SK-N-SH (cell line): ENCODE measurements at regions not wholly inside any gene's neighbourhood (a gene's known extent, or its start where the extent isn't known, plus 50 kb on each side); places are given as distances from the start of the nearest gene placed in this dataset.

Experiments
- CTCF ChIA-PET: fragments of 300-600, 350-600 bp; formaldehyde crosslinking; extraction: SDS; loops from one replicate; lab custom pipeline; 2021; lab: Yijun Ruan, JAX
- POLR2A ChIA-PET: fragments of 350-600 bp; sonication (Branson Sonifier 250); formaldehyde crosslinking; extraction: SDS; loops from one replicate; lab custom pipeline; 2020; ENCODE audit warnings: antibody characterized with exemption, inconsistent platforms; lab: Yijun Ruan, JAX
- DNase-seq: peaks from one replicate; pipeline ENCODE4 v3.0.0; 2012
- H2AFZ ChIP-seq: fragments of 200-600 bp; sonication (generic); 2 replicates; pipeline ENCODE4 v1.8.1; 2016; ENCODE audit warnings: antibody characterized with exemption, mild to moderate bottlenecking, low read depth
- H3F3A ChIP-seq: fragments of 200-600 bp; sonication (generic); replicated peaks from 2 replicates; pipeline ENCODE3; 2016; ENCODE audit warnings: antibody characterized with exemption, mild to moderate bottlenecking; ENCODE audit not compliant: insufficient read depth
- H3K27ac ChIP-seq, 2 experiments: fragments of 200-500 bp in 1 of 2; fragments of 200-600 bp in 1 of 2; sonication (Bioruptor generic) in 1 of 2; sonication (generic), shearing (Covaris generic) in 1 of 2; 2 replicates each; pipeline versions ENCODE4 v1.5.1 to v1.6.1; 2014 to 2016; ENCODE audit warnings: low read depth in 2 of 2, inconsistent platforms in 1 of 2, low read length in 1 of 2, mild to moderate bottlenecking in 1 of 2, mixed read lengths in 1 of 2
- H3K27me3 ChIP-seq: fragments of 200-600 bp; sonication (generic), shearing (Covaris generic); 2 replicates; pipeline ENCODE4 v1.6.1; 2016; ENCODE audit warnings: mixed run types; ENCODE audit not compliant: insufficient read depth
- H3K36me3 ChIP-seq, 2 experiments: fragments of 200-500 bp in 1 of 2; fragments of 200-600 bp in 1 of 2; sonication (Bioruptor generic) in 1 of 2; sonication (generic) in 1 of 2; replicated peaks in 1 of 2; 2 replicates each; pipeline versions ENCODE3 to v1.5.1; 2014 to 2016; ENCODE audit warnings: low read length in 1 of 2, mild to moderate bottlenecking in 1 of 2; ENCODE audit not compliant: insufficient read depth in 2 of 2, control insufficient read depth in 1 of 2
- H3K4me1 ChIP-seq, 2 experiments: fragments of 200-500 bp in 1 of 2; fragments of 200-600 bp in 1 of 2; sonication (Bioruptor generic) in 1 of 2; sonication (generic), shearing (Covaris generic) in 1 of 2; 2 replicates each; pipeline versions ENCODE4 v1.5.1 to v1.6.1; 2014 to 2016; ENCODE audit warnings: low read depth in 1 of 2, low read length in 1 of 2, mixed run types in 1 of 2; ENCODE audit not compliant: insufficient read depth in 2 of 2, control insufficient read depth in 1 of 2
- H3K4me2 ChIP-seq: fragments of 200-600 bp; sonication (generic), shearing (Covaris generic); 2 replicates; pipeline ENCODE4 v1.6.1; 2017; ENCODE audit warnings: mixed run types
- H3K4me3 ChIP-seq, 2 experiments: fragments of 200-500 bp in 1 of 2; fragments of 200-600 bp in 1 of 2; sonication (Bioruptor generic) in 1 of 2; sonication (generic), shearing (Covaris generic) in 1 of 2; 2 replicates each; pipeline versions ENCODE4 v1.5.1 to v1.8.1; 2014 to 2016; ENCODE audit warnings: low read depth in 2 of 2, inconsistent platforms in 1 of 2, low read length in 1 of 2, mild to moderate bottlenecking in 1 of 2, mixed read lengths in 1 of 2, moderate library complexity in 1 of 2
- H3K79me2 ChIP-seq: fragments of 200-600 bp; sonication (generic); 2 replicates; pipeline ENCODE4 v1.8.1; 2017; ENCODE audit warnings: mild to moderate bottlenecking; ENCODE audit not compliant: insufficient read depth
- H3K9ac ChIP-seq: fragments of 200-600 bp; sonication (generic); 2 replicates; pipeline ENCODE4 v1.6.1; 2017; ENCODE audit warnings: mixed run types
- H3K9me2 ChIP-seq: fragments of 200-600 bp; sonication (generic); 2 replicates; pipeline ENCODE4 v1.6.1; 2017; ENCODE audit warnings: mixed run types
- H3K9me3 ChIP-seq: fragments of 200-600 bp; sonication (generic); 2 replicates; pipeline ENCODE4 v1.6.1; 2017; ENCODE audit warnings: mixed run types, mild to moderate bottlenecking, moderate library complexity
- H4K20me1 ChIP-seq: fragments of 200-600 bp; sonication (generic); 2 replicates; pipeline ENCODE4 v1.6.1; 2017; ENCODE audit warnings: mild to moderate bottlenecking, mixed run types; ENCODE audit not compliant: insufficient read depth
- CHD2 ChIP-seq: fragments of 150-350 bp; IDR thresholded peaks from 2 replicates; pipeline ENCODE4 v1.6.1; 2018; ENCODE audit warnings: low read length; ENCODE audit not compliant: partially characterized antibody
- EP300 ChIP-seq, 2 experiments: IDR thresholded peaks; 2 replicates each; pipeline versions ENCODE4 v1.4.0 to v1.6.1; 2012; ENCODE audit warnings: borderline replicate concordance in 1 of 2, low read depth in 1 of 2, low read length in 1 of 2
- EZH2phosphoT487 ChIP-seq: fragments of 200-600 bp; sonication (generic); IDR thresholded peaks from 2 replicates; pipeline ENCODE4 v1.6.1; 2017; ENCODE audit warnings: low read depth, mixed run types, mild to moderate bottlenecking, antibody characterized with exemption, moderate library complexity, borderline replicate concordance
- FOXJ3 ChIP-seq: sonication (generic); formaldehyde crosslinking; IDR thresholded peaks from 2 replicates; pipeline ENCODE4 v1.5.1; 2020; ENCODE audit warnings: mild to moderate bottlenecking, missing genetic modification reagents
- FOXM1 ChIP-seq: IDR thresholded peaks from 2 replicates; pipeline ENCODE4 v1.4.0; 2012; ENCODE audit warnings: low read depth, mild to moderate bottlenecking
- GABPA ChIP-seq: IDR thresholded peaks from 2 replicates; pipeline ENCODE4 v1.4.0; 2012; ENCODE audit warnings: low read depth, mild to moderate bottlenecking
- GATA2 ChIP-seq: sonication (generic); formaldehyde crosslinking; IDR thresholded peaks from 2 replicates; pipeline ENCODE4 v1.5.0; 2020; ENCODE audit warnings: mild to moderate bottlenecking, missing genetic modification reagents
- MEF2A ChIP-seq: IDR thresholded peaks from 2 replicates; pipeline ENCODE4 v1.4.0; 2012; ENCODE audit warnings: low read depth, borderline replicate concordance
- MXI1 ChIP-seq: IDR thresholded peaks from 2 replicates; pipeline ENCODE4 v1.6.1; 2012; ENCODE audit warnings: mild to moderate bottlenecking, low read depth, low read length, improper control_type of control experiment
- RFX5 ChIP-seq: IDR thresholded peaks from 2 replicates; pipeline ENCODE4 v1.6.1; 2012; ENCODE audit warnings: mild to moderate bottlenecking, improper control_type of control experiment, low read length
- SIN3A ChIP-seq: IDR thresholded peaks from 2 replicates; pipeline ENCODE4 v1.6.1; 2012; ENCODE audit warnings: low read depth, mild to moderate bottlenecking, low read length, moderate library complexity, borderline replicate concordance
- SMC3 ChIP-seq: IDR thresholded peaks from 2 replicates; pipeline ENCODE4 v1.6.1; 2012; ENCODE audit warnings: low read depth, low read length, improper control_type of control experiment
- WGBS: methylation state at CpG from one replicate; pipeline ENCODE4 v1.1.6; 2017; ENCODE audit warnings: low lambda C conversion rate; 5-methylcytosine and 5-hydroxymethylcytosine counted together
- TF ChIP-seq, protein P1 (sequence below): fragments of 150-350 bp; IDR thresholded peaks from 2 replicates; pipeline ENCODE4 v1.6.1; 2016; ENCODE audit warnings: mild to moderate bottlenecking, low read depth, low read length
- TF ChIP-seq, protein P2 (sequence below): fragments of 200-600 bp; sonication (generic); IDR thresholded peaks from 2 replicates; pipeline ENCODE4 v1.6.1; 2017; ENCODE audit warnings: antibody characterized with exemption, mild to moderate bottlenecking, moderate library complexity
- TF ChIP-seq, protein P3 (sequence below): IDR thresholded peaks from 2 replicates; pipeline ENCODE4 v1.4.0; 2012; ENCODE audit warnings: low read depth
- TF ChIP-seq, protein P4 (sequence below): IDR thresholded peaks from 2 replicates; pipeline ENCODE4 v1.6.1; 2012; ENCODE audit warnings: mild to moderate bottlenecking, low read depth, low read length, moderate library complexity
- TF ChIP-seq, protein P5 (sequence below): IDR thresholded peaks from 2 replicates; pipeline ENCODE4 v1.4.0; 2012; ENCODE audit warnings: low read depth, borderline replicate concordance
- TF ChIP-seq, protein P6 (sequence below): fragments of 150-350 bp; IDR thresholded peaks from 2 replicates; pipeline ENCODE4 v1.6.1; 2017; ENCODE audit warnings: antibody characterized with exemption, low read length, low read depth, borderline replicate concordance

DNA sequence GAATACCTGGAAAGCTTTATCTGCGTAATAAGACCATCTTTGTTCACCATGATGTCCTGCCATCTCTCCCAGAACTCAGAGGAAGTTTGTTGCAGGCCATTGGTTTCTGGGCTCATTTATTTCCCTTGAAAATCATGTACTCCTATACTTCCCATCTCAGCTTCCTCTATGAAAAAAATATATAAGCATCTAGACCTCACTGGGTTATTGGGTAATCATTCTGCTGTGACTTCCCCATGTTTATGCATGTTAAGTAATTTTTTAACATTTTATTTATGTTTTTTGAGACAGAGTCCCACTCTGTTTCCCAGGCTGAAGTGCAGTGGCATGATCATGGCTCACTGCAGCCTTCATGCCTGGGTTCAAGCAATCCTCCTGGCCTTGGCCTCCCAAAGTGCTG is 184.5 kb downstream of the ZPLD1 start:
- H4K20me1 ChIP-seq = no peaks in the 10 kb centered on the region
- CTCF ChIA-PET = interaction anchor here (1.0 kb wide), 1 partner anchor 390 kb away, joined by 4 read pairs; no protein-coding TSS in a partner anchor
- H3K36me3 ChIP-seq = no peaks in the 10 kb centered on the region
- WGBS = 28% methylated on average over 1 of the region's 1 CpG
- H3F3A ChIP-seq = no peaks in the 10 kb centered on the region
- H3K4me3 ChIP-seq = no peak overlapping the region
- no peak overlapping the region for H3K4me2 ChIP-seq
- H2AFZ ChIP-seq = no peak overlapping the region
- H3K9me2 ChIP-seq = no peaks in the 10 kb centered on the region
- no peak overlapping the region for H3K27ac ChIP-seq
- peaks cover 0 to 6% of the 10 kb centered on the region in 2 experiments; a peak in 1 of 4 replicates for H3K4me1 ChIP-seq
- DNase-seq = no peak
- H3K27me3 ChIP-seq = no peaks in the 10 kb centered on the region
- TF ChIP-seq FOXM1 (no peak), GATA2 (CRISPR knock-in tag) (no peak), RFX5 (no peak), EP300 (IDR thresholded peaks at IDR 0.05; ENCODE audit: borderline replicate concordance in 1 of 2, low read depth in 1 of 2, low read length in 1 of 2) (no peak), MEF2A (no peak), SMC3 (no peak), FOXJ3 (CRISPR knock-in tag) (no peak), MXI1 (no peak), CHD2 (no peak), GABPA (no peak), EZH2phosphoT487 (no peak), SIN3A (no peak)
- TF ChIP-seq, protein P1, sequence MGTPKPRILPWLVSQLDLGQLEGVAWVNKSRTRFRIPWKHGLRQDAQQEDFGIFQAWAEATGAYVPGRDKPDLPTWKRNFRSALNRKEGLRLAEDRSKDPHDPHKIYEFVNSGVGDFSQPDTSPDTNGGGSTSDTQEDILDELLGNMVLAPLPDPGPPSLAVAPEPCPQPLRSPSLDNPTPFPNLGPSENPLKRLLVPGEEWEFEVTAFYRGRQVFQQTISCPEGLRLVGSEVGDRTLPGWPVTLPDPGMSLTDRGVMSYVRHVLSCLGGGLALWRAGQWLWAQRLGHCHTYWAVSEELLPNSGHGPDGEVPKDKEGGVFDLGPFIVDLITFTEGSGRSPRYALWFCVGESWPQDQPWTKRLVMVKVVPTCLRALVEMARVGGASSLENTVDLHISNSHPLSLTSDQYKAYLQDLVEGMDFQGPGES = no peak
- TF ChIP-seq, protein P2, sequence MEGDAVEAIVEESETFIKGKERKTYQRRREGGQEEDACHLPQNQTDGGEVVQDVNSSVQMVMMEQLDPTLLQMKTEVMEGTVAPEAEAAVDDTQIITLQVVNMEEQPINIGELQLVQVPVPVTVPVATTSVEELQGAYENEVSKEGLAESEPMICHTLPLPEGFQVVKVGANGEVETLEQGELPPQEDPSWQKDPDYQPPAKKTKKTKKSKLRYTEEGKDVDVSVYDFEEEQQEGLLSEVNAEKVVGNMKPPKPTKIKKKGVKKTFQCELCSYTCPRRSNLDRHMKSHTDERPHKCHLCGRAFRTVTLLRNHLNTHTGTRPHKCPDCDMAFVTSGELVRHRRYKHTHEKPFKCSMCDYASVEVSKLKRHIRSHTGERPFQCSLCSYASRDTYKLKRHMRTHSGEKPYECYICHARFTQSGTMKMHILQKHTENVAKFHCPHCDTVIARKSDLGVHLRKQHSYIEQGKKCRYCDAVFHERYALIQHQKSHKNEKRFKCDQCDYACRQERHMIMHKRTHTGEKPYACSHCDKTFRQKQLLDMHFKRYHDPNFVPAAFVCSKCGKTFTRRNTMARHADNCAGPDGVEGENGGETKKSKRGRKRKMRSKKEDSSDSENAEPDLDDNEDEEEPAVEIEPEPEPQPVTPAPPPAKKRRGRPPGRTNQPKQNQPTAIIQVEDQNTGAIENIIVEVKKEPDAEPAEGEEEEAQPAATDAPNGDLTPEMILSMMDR = no peak
- TF ChIP-seq, protein P3, sequence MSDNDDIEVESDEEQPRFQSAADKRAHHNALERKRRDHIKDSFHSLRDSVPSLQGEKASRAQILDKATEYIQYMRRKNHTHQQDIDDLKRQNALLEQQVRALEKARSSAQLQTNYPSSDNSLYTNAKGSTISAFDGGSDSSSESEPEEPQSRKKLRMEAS = no peak
- TF ChIP-seq, protein P4, sequence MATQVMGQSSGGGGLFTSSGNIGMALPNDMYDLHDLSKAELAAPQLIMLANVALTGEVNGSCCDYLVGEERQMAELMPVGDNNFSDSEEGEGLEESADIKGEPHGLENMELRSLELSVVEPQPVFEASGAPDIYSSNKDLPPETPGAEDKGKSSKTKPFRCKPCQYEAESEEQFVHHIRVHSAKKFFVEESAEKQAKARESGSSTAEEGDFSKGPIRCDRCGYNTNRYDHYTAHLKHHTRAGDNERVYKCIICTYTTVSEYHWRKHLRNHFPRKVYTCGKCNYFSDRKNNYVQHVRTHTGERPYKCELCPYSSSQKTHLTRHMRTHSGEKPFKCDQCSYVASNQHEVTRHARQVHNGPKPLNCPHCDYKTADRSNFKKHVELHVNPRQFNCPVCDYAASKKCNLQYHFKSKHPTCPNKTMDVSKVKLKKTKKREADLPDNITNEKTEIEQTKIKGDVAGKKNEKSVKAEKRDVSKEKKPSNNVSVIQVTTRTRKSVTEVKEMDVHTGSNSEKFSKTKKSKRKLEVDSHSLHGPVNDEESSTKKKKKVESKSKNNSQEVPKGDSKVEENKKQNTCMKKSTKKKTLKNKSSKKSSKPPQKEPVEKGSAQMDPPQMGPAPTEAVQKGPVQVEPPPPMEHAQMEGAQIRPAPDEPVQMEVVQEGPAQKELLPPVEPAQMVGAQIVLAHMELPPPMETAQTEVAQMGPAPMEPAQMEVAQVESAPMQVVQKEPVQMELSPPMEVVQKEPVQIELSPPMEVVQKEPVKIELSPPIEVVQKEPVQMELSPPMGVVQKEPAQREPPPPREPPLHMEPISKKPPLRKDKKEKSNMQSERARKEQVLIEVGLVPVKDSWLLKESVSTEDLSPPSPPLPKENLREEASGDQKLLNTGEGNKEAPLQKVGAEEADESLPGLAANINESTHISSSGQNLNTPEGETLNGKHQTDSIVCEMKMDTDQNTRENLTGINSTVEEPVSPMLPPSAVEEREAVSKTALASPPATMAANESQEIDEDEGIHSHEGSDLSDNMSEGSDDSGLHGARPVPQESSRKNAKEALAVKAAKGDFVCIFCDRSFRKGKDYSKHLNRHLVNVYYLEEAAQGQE = no peak
- TF ChIP-seq, protein P5, sequence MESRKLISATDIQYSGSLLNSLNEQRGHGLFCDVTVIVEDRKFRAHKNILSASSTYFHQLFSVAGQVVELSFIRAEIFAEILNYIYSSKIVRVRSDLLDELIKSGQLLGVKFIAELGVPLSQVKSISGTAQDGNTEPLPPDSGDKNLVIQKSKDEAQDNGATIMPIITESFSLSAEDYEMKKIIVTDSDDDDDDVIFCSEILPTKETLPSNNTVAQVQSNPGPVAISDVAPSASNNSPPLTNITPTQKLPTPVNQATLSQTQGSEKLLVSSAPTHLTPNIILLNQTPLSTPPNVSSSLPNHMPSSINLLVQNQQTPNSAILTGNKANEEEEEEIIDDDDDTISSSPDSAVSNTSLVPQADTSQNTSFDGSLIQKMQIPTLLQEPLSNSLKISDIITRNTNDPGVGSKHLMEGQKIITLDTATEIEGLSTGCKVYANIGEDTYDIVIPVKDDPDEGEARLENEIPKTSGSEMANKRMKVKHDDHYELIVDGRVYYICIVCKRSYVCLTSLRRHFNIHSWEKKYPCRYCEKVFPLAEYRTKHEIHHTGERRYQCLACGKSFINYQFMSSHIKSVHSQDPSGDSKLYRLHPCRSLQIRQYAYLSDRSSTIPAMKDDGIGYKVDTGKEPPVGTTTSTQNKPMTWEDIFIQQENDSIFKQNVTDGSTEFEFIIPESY = no peak
- TF ChIP-seq, protein P6, sequence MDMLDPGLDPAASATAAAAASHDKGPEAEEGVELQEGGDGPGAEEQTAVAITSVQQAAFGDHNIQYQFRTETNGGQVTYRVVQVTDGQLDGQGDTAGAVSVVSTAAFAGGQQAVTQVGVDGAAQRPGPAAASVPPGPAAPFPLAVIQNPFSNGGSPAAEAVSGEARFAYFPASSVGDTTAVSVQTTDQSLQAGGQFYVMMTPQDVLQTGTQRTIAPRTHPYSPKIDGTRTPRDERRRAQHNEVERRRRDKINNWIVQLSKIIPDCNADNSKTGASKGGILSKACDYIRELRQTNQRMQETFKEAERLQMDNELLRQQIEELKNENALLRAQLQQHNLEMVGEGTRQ = no peak
- TF ChIP-seq, all 33 proteins: peak for 0
- POLR2A ChIA-PET = no interaction called here
- Histone ChIP-seq H3K9ac (no peak overlapping the region), H3K9me3 (no peaks in the 10 kb centered on the region), H3K79me2 (no peaks in the 10 kb centered on the region)
